ENCODE measurements at regions not wholly inside any gene's neighbourhood (a gene's known extent, or its start where the extent isn't known, plus 50 kb on each side); places are given as distances from the start of the nearest gene placed in this dataset.

GRCh38 chr2:154591294-154591820, 107.1 kb upstream of the KCNJ3 start:
- H4K91ac ChIP-seq (ENCODE audit: low read depth, low read length): no peak overlapping the region
- no peak overlapping the region for H2BK5ac ChIP-seq (ENCODE audit: low read depth, low read length, poor library complexity)
- H2BK120ac ChIP-seq (ENCODE audit: insufficient read depth, low read length, poor library complexity): no peak overlapping the region
- no peak overlapping the region for H3K4me2 ChIP-seq (ENCODE audit: low read length)
- H3K79me1 ChIP-seq (ENCODE audit: low read length): no peaks in the 10 kb centered on the region
- H3K27ac ChIP-seq (ENCODE audit: low read depth, low read length): no peak overlapping the region
- no peak overlapping the region for H4K8ac ChIP-seq (ENCODE audit: low read depth, low read length)
- H3K4me1 ChIP-seq (ENCODE audit: control insufficient read depth in 1 of 2, insufficient read depth in 2 of 2, low read length in 2 of 2): no peaks in the 10 kb centered on the region
- H3K23ac ChIP-seq (ENCODE audit: low read length): no peak overlapping the region
- no peaks in the 10 kb centered on the region for H3K36me3 ChIP-seq (ENCODE audit: control insufficient read depth in 1 of 2, insufficient read depth in 2 of 2, low read length in 2 of 2)
- H3K14ac ChIP-seq (ENCODE audit: low read length): no peak overlapping the region
- no peak overlapping the region for H3K9ac ChIP-seq (ENCODE audit: low read length)
- no peak overlapping the region for H3K4ac ChIP-seq (ENCODE audit: low read depth, low read length)
- H2BK12ac ChIP-seq (ENCODE audit: low read length): no peak overlapping the region
- no peak overlapping the region for H4K12ac ChIP-seq (ENCODE audit: low read depth, low read length)
- H3K79me2 ChIP-seq (ENCODE audit: control insufficient read depth, insufficient read depth, low read length, poor library complexity): no peaks in the 10 kb centered on the region
- DNase-seq: no peak
- H2AK5ac ChIP-seq (ENCODE audit: low read length): no peak overlapping the region
- no peak overlapping the region for H2AFZ ChIP-seq (ENCODE audit: insufficient read depth, low read length, poor library complexity)
- H3K27me3 ChIP-seq (ENCODE audit: insufficient read depth, low read length): no peaks in the 10 kb centered on the region
- no peak overlapping the region for H3K4me3 ChIP-seq (ENCODE audit: low read depth, low read length)
- H3K9me3 ChIP-seq (ENCODE audit: insufficient read depth, low read depth, low read length): no peaks in the 10 kb centered on the region
- no peak overlapping the region for H3K18ac ChIP-seq (ENCODE audit: low read length)
- WGBS (ENCODE audit: extremely low coverage, insufficient coverage, insufficient read length): no CpG with 5 or more reads among the region's 2 CpGs

- Histone ChIP-seq H3K9me3 (ENCODE audit: insufficient read depth, low read depth, low read length) (no peaks in the 10 kb centered on the region), H2BK12ac (ENCODE audit: low read length) (no peak overlapping the region), H3K23ac (ENCODE audit: low read length) (no peak overlapping the region), H3K79me2 (ENCODE audit: control insufficient read depth, insufficient read depth, low read length, poor library complexity) (no peaks in the 10 kb centered on the region), H2BK5ac (ENCODE audit: low read depth, low read length, poor library complexity) (no peak overlapping the region), H3K27me3 (ENCODE audit: insufficient read depth, low read length) (no peaks in the 10 kb centered on the region), H4K91ac (ENCODE audit: low read depth, low read length) (no peak overlapping the region), H3K18ac (ENCODE audit: low read length) (no peak overlapping the region), H2AK5ac (ENCODE audit: low read length) (no peak overlapping the region), H3K36me3 (ENCODE audit: control insufficient read depth in 1 of 2, insufficient read depth in 2 of 2, low read length in 2 of 2) (no peaks in the 10 kb centered on the region), H3K9ac (ENCODE audit: low read length) (no peak overlapping the region), H3K4me3 (ENCODE audit: low read depth, low read length) (no peak overlapping the region), H2BK120ac (ENCODE audit: insufficient read depth, low read length, poor library complexity) (no peak overlapping the region), H2AFZ (ENCODE audit: insufficient read depth, low read length, poor library complexity) (no peak overlapping the region), H3K14ac (ENCODE audit: low read length) (no peak overlapping the region), H4K12ac (ENCODE audit: low read depth, low read length) (no peak overlapping the region), H3K79me1 (ENCODE audit: low read length) (no peaks in the 10 kb centered on the region), H3K4me2 (ENCODE audit: low read length) (no peak overlapping the region), H3K4ac (ENCODE audit: low read depth, low read length) (no peak overlapping the region), H3K27ac (ENCODE audit: low read depth, low read length) (no peak overlapping the region), H4K8ac (ENCODE audit: low read depth, low read length) (no peak overlapping the region), H3K4me1 (ENCODE audit: control insufficient read depth in 1 of 2, insufficient read depth in 2 of 2, low read length in 2 of 2) (no peaks in the 10 kb centered on the region)
- no CpG with 5 or more reads among the region's 3 CpGs for WGBS (ENCODE audit: extremely low coverage, insufficient coverage, insufficient read length)
- DNase-seq: no peak
These were observed 99.3 kb upstream of the KCNJ3 start for GRCh38 chr2:154599189-154599588.

GRCh38 chr2:154600927-154601494, 97.5 kb upstream of the KCNJ3 start:
- no peaks in the 10 kb centered on the region for H3K36me3 ChIP-seq (ENCODE audit: control insufficient read depth in 1 of 2, insufficient read depth in 2 of 2, low read length in 2 of 2)

GRCh38 chr2:154603682-154604081, 94.8 kb upstream of the KCNJ3 start:
- Histone ChIP-seq H2BK5ac (ENCODE audit: low read depth, low read length, poor library complexity) (no peak overlapping the region), H3K79me1 (ENCODE audit: low read length) (no peaks in the 10 kb centered on the region), H3K9me3 (ENCODE audit: insufficient read depth, low read depth, low read length) (no peaks in the 10 kb centered on the region), H2BK12ac (ENCODE audit: low read length) (no peak overlapping the region), H4K8ac (ENCODE audit: low read depth, low read length) (no peak overlapping the region), H2AK5ac (ENCODE audit: low read length) (no peak overlapping the region), H3K18ac (ENCODE audit: low read length) (no peak overlapping the region), H3K79me2 (ENCODE audit: control insufficient read depth, insufficient read depth, low read length, poor library complexity) (no peaks in the 10 kb centered on the region), H2AFZ (ENCODE audit: insufficient read depth, low read length, poor library complexity) (no peak overlapping the region), H3K4me2 (ENCODE audit: low read length) (no peak overlapping the region), H3K4ac (ENCODE audit: low read depth, low read length) (no peak overlapping the region), H3K14ac (ENCODE audit: low read length) (no peak overlapping the region), H4K12ac (ENCODE audit: low read depth, low read length) (no peak overlapping the region), H3K36me3 (ENCODE audit: control insufficient read depth in 1 of 2, insufficient read depth in 2 of 2, low read length in 2 of 2) (no peaks in the 10 kb centered on the region), H3K9ac (ENCODE audit: low read length) (no peak overlapping the region), H4K91ac (ENCODE audit: low read depth, low read length) (no peak overlapping the region), H3K27me3 (ENCODE audit: insufficient read depth, low read length) (no peaks in the 10 kb centered on the region), H3K4me3 (ENCODE audit: low read depth, low read length) (no peak overlapping the region), H2BK120ac (ENCODE audit: insufficient read depth, low read length, poor library complexity) (no peak overlapping the region), H3K4me1 (ENCODE audit: control insufficient read depth in 1 of 2, insufficient read depth in 2 of 2, low read length in 2 of 2) (no peaks in the 10 kb centered on the region), H3K27ac (ENCODE audit: low read depth, low read length) (no peak overlapping the region), H3K23ac (ENCODE audit: low read length) (no peak overlapping the region)
- no peak for DNase-seq

More at GRCh38 chr2:154600927-154601494, 97.5 kb upstream of the KCNJ3 start:
- no peak overlapping the region for H3K23ac ChIP-seq (ENCODE audit: low read length)
- H3K9me3 ChIP-seq (ENCODE audit: insufficient read depth, low read depth, low read length): no peaks in the 10 kb centered on the region
- DNase-seq: no peak
- no peaks in the 10 kb centered on the region for H3K4me1 ChIP-seq (ENCODE audit: control insufficient read depth in 1 of 2, insufficient read depth in 2 of 2, low read length in 2 of 2)
- H4K12ac ChIP-seq (ENCODE audit: low read depth, low read length): no peak overlapping the region
- no peak overlapping the region for H4K8ac ChIP-seq (ENCODE audit: low read depth, low read length)
- H3K27ac ChIP-seq (ENCODE audit: low read depth, low read length): no peak overlapping the region
- H2AK5ac ChIP-seq (ENCODE audit: low read length): no peak overlapping the region
- H4K91ac ChIP-seq (ENCODE audit: low read depth, low read length): no peak overlapping the region
- no peaks in the 10 kb centered on the region for H3K27me3 ChIP-seq (ENCODE audit: insufficient read depth, low read length)
- H3K4me2 ChIP-seq (ENCODE audit: low read length): no peak overlapping the region
- H2BK5ac ChIP-seq (ENCODE audit: low read depth, low read length, poor library complexity): no peak overlapping the region
- H3K4ac ChIP-seq (ENCODE audit: low read depth, low read length): no peak overlapping the region
- WGBS (ENCODE audit: extremely low coverage, insufficient coverage, insufficient read length): no CpG with 5 or more reads among the region's 4 CpGs
- no peak overlapping the region for H3K14ac ChIP-seq (ENCODE audit: low read length)
- no peak overlapping the region for H3K18ac ChIP-seq (ENCODE audit: low read length)
- no peaks in the 10 kb centered on the region for H3K79me1 ChIP-seq (ENCODE audit: low read length)
- no peak overlapping the region for H3K4me3 ChIP-seq (ENCODE audit: low read depth, low read length)
- H2BK120ac ChIP-seq (ENCODE audit: insufficient read depth, low read length, poor library complexity): no peak overlapping the region
- no peak overlapping the region for H3K9ac ChIP-seq (ENCODE audit: low read length)
- no peak overlapping the region for H2BK12ac ChIP-seq (ENCODE audit: low read length)
- H3K79me2 ChIP-seq (ENCODE audit: control insufficient read depth, insufficient read depth, low read length, poor library complexity): no peaks in the 10 kb centered on the region
- H2AFZ ChIP-seq (ENCODE audit: insufficient read depth, low read length, poor library complexity): no peak overlapping the region

All from trophoblast cell (in vitro differentiated cells and primary cell).